HG02884 (cell line): ENCODE measurements at regions not wholly inside any gene's neighbourhood (a gene's known extent, or its start where the extent isn't known, plus 50 kb on each side); places are given as distances from the start of the nearest gene placed in this dataset.
"Not testable (repeated sequence)": the region's sequence is repeated elsewhere in the genome, so short reads cannot be mapped to it uniquely, and the experiment has no call there.

Experiments
- ATAC-seq: cut with Tn5 transposase; IDR thresholded peaks from one replicate; pipeline ENCODE4 v1.9.1; 2021; ENCODE audit warnings: mild to moderate bottlenecking, moderate library complexity; ENCODE audit not compliant: unreplicated experiment

DNA sequence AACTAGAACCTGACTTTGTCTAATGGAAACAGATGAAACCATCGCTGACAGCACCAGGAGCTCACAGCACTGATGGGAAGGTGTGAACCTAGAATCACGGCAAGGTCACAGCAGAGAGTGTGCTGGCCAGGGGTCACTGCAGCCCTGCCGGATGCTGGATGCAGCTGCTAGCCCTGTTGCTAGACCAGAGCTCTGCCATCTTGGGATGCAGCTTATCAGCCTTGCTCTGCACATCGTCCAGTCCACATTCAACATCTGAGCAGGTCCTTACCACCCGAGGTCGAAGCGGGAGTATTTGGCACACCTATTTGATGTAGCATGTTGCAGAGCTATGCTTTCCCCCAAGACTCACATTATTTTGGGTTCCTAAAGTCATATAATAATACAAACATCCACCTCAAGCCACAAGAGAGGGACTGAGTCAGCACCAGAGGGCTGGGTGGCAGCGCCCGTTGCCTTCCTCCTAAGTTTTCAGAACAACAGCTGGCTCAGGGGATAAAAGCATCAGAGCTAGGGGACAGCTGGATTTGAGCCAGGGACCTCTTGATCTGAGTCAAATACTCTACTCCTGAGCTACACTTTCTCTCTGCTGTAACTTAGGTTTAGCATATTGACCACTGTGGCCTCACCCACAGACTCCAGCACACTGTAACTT, 135.3 kb downstream of the ZNF467 start:
- no peak for ATAC-seq

DNA sequence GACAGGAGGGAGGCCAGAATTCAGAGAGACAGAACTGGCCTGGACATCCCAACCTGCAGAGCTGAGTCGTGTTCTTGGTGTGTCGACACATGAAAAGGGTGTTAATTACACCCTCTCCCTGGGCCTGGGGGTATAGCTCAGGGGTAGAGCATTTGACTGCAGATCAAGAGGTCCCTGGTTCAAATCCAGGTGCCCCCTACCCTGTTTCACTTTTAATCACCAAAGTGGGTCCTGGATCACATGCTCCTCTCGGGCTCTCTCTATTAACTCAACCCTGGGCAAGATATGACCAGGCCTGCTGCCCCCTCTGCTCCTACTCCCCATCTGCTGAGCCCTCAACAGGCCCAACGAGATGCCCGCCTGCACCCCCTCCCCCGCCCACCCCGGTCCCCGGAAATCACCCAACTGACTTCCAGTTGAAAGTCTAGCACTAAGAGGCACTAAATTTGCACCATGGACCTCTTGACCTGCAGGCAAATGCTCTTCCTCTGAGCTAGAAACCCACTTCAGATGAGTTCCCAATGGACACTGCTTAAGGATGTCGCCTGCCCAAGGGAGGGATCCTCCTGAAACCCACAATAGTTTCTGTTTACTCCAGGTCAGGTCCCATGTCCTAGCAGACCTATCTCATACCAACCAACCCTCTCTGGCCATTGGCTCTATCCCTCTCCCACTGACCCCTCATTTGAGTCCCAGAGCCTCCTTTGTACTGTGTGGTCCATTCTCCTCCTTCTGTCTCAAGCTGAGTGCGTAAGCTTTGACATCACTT, 137.6 kb downstream of the ZNF467 start:
- ATAC-seq = no peak

DNA sequence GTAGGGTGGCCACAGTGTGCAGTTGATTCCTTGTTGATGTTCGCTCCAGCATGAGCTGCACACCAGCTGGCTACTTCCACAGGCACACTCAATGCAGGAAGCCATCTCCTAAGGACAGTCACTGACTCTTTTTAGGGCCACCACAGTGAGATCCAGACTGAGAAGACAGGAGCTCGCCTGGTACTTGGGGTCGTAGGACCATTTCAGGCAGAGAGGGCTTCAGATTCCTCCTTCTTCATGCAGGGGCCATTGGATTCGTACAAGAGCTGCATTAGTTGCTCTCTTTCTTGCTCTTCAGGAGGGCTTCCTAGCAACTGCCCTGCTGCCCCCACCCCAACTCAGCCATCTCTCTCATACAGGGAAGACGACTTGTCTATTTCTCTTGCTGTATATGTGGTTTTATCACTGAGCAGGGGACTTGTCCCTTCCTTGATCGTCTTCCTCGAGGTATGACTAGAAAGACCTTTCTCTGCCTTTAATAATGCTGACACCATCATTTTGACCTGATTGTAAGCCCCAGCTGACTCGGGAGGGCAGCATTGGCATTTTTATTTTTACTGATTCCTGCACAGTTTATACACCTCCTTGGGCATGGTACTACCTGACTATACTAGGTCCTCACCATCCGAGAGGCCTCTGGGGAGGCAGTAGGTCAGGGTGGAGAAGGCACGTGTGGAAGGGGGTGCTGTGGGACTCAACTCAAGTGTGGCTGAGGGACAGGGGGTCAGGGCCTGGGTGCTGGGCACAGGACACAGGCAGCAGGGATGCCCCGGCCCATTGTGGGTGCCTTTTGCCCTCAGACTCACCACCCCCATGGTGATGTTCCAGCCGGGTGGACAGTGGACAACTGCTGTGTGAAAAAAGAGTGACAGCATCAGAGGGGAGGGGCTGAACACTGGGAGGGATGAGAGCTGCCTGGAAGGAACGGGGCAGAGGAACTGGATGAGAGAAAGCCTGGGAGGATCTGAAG, 136.7 kb upstream of the ZNF746 start:
- ATAC-seq = no peak

DNA sequence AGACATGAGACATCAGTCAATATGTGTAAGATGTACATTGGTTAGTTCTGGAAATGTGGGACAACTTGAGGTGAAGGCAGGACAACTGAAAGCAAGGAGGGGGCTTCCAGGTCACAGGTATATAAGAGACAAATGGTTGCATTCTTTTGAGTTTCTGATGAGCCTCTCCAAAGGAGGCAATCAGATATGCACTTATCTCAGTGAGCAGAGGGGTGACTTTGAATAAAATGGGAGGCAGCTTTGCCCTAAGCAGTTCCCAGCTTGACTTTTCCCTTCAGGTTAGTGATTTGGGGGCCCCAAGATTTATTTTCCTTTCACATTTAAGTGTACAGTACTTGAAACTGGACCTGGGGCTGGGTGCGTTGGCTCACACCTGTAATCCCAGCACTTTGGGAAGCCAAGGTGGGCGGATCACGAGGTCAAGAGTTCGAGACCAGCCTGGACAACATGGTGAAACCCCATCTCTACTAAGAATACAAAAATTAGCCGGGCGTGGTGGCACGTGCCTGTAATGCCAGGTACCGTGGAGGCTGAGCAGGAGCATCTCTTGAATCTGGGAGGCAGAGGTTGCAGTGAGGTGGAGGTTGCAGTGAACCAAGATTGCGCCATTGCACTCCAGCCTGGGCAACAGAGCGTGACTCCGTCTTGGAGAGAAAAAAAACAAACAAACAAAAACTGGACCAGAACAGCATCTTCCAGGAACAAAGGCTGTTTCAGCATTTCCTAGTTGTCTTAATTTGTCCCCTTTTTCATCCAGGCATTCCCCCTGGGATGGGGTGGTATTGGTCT, 130.9 kb upstream of the ZNF746 start:
- not testable (repeated sequence) for ATAC-seq

DNA sequence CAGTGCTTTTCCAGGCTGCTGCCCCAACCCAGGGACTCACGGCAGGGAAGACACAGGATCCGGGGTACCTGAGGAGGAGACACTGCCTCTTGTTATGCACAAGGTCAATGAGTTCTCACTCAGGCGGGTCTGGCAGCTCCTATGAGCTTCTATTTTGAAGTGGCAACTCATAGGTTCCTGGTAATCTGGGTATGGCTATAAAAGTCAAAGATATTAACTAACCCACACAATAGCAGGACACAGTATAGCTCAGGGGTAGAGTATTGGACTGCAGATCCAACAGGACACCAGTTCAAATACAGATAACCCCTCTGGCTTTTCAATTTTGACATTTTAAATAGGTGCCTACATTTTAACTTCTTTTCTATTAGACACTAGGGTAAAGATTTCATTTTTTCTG, 130.3 kb upstream of the ZNF746 start:
- no peak for ATAC-seq

DNA sequence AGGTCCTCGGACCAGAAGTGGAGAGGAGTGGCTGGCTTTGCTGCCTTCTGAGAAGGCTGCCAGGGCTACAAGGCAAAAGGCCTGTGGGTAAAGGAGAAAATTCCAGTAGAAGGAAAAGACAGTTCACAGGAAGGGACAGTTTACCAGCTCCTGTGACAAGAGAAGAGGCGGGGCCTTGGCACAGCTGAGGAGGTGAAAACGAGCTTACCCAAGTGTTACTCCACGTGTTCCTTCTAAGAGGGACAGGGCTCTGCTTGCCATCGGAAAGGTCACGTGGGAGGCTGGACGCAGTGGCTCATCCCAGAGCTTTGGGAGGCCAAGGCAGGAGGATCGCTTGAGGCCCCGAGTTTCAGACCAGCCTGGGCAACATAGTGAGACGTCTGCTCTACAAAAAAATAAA, 129.4 kb upstream of the ZNF746 start:
- ATAC-seq = no peak

DNA sequence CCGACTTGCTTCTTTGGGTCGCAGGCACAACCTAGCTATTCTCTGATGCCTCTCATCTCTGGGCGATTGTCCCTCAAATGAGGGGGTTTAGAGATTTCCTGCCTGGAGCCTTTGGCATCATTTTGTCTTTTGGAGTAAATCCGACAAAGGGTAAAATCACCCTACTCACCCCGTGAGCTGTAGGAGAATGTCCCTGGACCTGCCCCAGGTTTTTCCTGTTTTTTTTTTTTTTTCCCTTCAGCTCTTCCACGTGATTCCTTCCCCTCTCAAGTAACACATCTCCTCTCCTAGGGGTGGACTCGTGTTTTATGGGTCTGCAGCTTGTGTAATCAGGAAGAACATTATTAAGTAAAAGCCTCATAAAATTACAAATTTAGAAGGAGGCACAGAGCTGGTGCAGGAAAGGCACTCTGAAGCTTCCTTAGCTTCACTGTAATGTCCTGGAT, 128.4 kb upstream of the ZNF746 start:
- no peak for ATAC-seq

DNA sequence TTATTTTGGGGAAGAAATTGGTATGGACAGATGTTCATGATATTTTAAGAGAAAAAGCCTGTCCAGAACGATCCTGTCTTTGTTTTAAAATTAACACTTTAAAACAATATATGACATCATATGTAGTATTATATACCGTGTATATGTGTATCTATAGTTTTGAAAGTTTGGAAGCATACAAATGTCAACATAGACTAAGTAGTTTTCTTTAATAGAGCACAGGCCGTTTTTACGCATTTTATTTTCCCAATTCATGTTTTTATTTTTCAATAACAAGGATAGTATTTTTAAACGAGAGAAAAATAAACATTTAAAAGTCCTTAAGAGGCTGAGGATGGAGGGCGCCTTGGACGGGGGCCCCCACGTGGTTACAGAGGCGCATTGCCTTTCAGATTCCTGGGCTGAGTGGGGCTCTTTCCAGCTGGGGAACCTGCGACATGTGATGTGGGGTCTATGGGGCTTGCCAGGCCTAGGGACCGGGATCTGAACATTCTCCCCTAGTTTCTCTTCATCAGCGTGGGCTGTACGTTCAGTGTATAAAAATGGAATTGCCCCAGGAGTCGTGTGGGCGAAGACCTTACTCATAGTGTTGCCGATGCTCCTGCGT, 127.8 kb upstream of the ZNF746 start:
- no peak for ATAC-seq

DNA sequence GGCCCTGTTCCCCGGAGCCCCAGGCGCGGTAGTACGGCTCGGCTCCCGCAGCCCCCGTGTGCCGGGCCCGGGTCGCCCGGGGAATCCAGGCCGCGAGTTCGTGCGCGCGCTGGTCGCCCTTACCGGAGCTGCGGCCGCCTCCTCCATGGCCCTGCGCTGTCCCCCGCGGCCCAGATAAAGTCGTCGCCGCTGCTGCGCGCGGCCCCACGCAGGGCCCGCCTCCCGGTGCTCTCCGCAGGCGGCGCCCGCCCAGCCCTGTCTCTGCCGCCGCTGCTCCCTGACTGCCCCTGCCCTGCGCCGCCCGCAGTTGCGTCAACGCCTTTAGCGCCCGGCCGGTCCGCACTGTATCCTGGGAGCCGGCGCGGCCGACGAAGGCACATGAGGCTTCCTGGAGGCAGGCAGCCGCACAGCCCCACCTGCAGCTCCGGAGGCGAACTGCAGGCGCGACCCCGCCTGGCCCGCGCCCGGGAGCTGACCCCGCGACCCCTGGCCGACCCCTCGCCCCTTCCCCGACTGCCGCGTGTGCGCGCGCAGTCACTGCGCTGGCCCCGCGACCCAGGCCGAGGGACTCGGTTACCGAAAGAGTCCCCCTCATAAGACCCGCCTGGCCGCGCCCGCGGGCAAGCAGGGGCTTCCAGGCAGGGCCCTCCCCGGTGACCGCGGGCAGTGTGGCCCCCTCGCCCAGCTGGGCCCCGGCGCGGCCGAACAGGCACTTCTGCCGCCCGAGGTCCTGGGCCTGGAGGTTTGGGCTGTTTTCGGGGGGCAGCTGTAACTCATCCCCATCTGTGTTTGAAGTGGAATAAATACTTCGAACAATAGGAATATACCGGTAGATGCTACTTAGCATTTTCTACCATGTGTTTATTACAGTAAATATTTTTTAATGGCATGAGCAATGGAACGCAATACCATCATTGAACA, 127.1 kb upstream of the ZNF746 start:
- peak; percentile 87 for ATAC-seq

DNA sequence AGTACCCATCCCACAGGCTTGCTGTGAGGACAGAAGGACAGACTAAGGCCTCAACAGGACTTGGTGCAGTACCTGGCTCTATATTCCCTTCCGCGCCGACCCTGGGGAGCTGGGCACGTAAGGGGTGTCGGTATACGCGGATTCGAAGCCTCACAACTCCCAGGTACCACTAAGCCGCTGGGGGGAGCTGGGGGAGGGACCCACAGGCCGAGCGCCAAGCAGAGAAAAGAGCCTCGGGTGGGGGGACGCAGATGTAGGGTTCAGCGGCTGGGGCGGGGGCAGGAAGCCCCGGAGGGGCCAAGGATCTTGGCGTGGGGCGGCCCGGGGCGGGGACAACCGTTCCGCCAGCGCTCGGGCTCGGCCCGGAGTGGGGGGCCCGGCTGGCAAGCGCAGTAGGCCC, 126.4 kb upstream of the ZNF746 start:
- peak; percentile 10 for ATAC-seq

DNA sequence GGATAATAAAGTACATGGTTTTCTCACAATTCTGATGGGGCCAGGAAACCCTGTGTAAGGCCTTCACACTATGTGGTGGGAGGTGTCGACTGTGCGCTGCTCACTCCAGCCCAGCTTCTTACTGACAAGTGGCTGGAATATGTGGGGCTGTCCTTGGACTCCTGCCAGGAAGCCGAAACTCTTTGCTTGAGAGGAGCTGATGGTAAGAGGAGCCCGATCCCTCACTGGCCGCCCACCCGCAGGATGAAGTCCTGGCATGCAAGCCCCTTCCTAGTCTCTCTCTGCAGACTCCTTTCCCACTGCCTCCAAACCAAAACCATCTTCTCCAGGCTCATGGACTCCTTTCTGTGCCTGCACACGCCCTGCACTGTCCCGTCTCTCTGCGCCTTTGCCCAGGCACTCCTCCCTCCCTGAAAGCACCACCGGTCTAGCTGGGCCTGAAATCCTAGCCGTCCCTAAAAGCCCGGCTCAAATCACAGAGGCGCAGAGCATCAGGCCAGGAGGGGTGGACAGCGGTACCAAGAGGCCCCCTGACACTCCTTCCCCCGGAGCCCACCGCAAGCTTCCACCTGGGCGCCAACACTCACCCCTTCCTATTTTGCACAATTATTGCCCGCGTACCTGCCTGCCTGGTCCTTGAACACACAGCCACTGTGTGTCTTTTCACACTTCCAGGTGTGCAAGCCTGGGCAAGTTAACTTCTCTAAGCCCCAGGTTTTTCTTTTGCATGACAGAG, 125.8 kb upstream of the ZNF746 start:
- not testable (repeated sequence) for ATAC-seq

DNA sequence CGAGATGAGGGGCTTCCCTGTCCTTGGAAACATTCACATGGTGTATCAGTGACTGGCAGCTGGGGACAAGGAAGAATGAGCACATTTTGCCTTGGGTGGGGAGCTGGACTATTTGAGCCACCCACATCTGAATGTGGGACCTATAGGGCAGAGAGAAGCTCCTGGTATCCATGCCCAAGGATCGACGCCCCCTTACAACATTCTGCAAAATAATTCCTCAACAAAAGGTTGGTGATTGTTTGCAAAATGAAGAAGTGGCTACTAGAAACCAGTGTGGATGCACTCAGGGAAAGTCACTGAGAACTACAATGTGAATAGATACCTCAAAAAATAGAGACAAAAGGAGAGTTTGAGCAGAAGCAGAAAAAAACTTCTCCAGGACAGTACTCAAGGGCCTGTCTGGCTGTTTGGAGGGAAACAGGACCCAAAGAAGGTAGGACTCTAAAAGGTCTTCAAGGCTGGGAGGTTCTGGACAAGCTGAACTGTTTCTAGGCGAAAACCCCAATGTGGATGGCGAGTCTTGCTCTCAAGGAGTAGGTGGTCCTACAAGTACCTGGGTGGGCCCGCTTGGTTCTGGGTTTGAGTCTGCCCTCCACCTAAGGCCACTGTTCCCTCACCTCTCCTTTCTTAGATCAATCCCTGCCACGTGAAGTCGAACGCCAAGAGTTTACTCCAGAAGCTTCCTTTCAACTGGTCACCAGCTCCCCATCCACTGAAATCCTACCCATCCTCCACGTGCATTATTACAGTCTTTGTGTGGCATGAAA, 125.0 kb upstream of the ZNF746 start:
- ATAC-seq = no peak

DNA sequence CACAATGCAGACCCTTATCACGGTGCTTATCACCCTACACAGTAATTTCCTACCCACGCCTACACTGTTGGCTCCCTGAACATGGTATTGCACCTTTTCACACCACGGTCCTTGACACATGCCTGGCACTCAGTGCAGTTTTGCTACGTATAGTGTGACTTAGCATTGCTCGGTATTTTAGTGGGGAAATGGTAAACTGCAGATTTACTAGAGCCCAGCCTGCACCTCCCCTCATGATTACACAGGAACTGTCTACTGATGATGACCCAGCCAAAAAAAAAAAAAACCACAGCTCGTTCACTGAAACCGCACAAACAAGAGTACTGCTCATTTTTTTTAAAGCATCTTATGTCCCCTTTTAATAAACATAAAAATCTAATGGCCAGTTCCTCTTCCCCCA, 124.2 kb upstream of the ZNF746 start:
- ATAC-seq = no peak

DNA sequence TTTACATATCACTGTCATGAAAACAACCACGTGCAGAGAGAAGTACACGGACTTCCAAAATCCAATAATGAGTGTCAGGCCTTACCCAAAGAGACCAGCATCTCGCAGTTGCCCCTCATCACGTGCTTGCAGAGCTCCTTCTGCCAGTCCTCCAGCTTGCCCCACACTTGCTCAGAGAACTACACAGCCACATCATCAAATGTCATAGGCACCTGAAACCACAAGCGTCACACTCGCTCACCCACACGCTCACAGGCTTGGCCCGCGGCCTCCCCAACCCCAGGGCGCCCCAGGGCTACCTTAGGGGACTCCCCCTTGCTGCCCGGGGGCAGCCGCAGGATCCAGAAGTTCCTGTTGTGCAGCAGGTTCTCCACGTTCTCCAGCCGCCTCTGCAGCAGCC, 123.4 kb upstream of the ZNF746 start:
- ATAC-seq = no peak

DNA sequence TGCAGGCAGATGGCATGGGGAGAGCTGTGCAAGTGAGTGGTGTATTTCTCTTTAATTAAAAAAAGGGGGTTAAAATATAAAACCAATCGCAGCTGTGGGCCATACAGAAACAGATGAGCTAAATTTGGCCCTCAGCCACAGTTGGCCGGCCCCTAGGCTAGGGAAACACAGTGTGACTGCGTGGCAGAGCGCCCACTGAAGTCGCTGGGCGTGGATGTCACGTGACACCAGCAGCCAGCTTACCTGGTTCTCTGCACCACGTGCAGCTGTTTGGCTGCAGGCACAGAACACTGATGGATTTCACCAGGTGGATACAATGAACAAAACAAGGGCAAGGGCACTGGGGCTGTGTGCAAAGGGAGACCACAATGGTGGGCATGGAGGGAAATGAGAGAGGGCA, 119.3 kb upstream of the ZNF746 start:
- ATAC-seq = no peak

DNA sequence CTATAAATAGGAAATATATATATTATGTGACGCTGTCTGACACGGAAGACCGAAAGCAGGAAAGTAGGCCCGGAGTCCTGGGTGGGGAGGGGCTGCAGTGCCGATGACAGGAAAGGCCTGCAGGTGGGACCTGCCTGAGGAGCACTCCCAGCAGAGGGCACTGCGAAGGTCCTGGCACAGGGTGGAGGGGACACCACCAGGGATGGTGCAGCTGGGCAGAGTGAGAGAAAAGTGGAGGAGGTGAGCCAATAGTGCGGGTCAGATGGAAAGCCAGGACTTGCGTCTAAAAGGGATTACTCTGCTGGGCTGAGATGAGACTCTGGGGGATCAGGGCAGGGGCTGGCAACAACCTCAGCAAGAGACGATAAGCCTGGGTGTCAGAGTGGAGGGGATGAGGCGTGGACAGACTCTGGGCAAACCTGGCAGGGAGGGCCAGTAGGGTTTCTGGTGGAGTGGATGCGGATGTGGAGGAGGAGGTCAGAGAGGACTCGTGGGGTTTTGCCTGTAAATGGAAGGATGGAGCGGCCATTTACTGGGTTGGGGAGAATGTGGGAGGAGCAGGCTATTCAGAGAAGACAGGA, 118.2 kb upstream of the ZNF746 start:
- ATAC-seq = no peak

DNA sequence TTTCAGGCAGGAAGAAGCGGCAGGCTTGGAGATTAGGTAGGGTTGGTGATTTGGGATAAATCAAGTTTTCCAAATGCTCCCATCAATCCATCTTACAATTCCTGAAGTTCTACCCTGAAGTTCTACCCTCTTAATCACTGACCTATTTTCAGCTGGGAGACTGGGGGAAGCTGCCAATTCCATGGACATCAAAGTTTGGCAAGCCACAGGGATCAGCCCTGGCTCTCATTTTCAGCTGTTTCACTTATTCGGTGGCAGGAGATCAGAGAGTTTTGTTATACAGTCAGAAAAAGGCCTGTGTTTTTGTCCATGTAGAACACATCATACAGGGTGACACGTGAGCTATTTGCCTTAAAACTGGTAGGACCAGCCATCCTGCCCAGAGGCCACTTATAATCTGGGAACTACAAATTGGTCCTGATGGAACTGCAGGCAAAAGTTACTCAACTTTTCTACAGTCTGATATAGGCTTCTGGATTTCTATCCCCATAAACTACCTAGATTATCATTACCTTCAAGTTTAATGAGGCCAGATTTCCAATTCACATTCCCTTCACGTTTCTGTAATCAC, 112.9 kb upstream of the ZNF746 start:
- ATAC-seq = no peak
